NCI-H226 (cell line): ENCODE measurements at regions not wholly inside any gene's neighbourhood (a gene's known extent, or its start where the extent isn't known, plus 50 kb on each side); places are given as distances from the start of the nearest gene placed in this dataset.
"Not testable (repeated sequence)": the region's sequence is repeated elsewhere in the genome, so short reads cannot be mapped to it uniquely, and the experiment has no call there.

Experiments
- DNase-seq: peaks from one replicate; pipeline ENCODE4 v3.0.0-alpha.2; 2015

DNA sequence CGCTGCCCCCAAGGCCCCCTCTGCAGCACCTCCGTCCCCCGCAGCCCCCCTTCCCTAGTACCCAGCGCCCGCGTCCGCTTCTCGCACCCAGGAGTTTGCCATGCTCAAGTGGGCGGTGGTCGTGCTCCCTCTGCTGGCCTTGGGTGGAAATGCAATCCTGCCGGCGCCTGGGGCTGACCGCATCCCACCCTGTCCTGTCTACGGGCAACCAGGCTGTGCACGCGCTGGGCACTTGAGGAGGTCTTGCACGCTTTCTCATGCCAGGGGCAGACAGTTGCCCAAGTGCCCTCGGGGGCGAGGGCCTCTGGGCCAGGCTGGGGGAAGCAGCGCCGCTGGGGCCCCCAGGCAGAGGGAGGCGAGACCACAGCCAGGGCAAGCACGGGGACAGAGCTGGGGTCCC, 1450.7 kb upstream of the TPTE start:
- DNase-seq = not testable (repeated sequence)

DNA sequence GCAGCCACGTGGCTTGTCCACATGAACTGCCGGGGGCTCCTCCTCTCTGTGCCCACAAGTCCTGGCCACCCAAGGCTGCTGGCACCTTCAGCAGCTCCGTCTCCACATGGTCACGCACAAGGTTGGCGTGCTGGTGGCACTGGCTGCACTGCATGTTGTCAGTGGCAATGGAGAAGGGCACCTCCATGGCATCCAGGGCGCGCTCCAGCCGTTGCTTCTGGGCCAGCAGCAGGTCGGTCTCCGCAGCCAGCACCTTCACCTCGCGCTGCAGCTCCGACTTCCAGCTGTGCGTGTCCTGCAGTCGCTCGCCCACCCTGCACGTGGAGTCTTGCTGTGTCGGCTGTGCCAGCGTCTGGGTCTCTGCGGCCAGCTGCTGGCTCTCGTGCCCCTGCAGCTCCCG, 1448.4 kb upstream of the TPTE start:
- not testable (repeated sequence) for DNase-seq

DNA sequence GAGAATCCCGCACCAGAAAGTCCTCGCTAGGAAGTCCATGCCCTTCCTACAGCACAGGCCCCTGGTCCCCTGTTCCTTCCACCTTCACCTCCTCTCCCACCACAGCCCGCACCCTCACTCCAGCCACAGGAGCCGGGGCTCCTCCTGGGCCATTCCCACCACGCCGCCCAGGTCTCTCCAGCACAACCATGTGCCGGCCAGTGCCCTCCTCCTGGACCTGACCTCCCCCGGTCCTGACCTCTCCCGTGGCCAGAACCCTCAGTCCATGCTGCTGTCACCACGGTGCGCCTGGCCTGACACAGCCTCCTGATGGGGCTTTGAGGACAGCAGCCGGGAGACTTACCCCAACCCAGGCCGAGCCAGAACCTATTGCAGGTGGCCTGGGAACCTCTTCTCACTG, 1446.6 kb upstream of the TPTE start:
- not testable (repeated sequence) for DNase-seq

DNA sequence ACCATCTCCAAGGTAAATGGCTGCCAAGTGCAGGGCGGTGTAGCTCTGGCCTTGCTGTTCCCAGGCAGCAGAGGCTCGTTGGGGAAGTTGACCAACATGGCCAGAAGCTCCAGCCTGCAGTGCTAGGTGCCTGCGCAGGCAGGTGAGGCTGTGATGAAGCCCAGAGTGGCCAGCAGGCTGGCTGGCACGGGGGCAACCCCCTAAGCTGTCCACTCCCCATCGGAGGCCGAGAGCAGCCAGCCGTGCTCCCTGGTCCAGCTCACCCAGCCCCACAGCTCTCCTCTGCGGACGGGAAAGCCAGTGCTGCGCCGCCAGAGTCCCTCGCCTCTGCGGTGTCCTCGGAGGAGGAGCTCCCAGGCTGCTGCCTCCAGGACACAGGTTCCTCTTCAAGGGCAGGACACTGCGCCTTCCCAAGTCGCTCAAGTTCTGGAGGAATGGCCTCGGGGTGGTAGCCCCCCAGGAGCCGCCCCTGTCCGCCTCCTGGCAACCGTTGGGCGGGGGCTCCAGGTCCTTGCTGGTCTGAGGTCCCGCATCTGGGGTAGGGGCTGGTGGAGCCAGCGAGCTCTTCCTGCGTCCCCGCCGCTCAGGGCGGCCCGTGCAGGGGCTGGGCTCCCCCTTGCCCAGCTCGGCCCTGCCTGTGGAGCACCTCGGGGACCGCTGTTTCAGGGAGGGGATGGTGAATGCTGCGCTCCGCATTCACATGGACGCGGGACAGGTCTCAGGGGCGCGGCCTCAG, 1438.1 kb upstream of the TPTE start:
- not testable (repeated sequence) for DNase-seq

DNA sequence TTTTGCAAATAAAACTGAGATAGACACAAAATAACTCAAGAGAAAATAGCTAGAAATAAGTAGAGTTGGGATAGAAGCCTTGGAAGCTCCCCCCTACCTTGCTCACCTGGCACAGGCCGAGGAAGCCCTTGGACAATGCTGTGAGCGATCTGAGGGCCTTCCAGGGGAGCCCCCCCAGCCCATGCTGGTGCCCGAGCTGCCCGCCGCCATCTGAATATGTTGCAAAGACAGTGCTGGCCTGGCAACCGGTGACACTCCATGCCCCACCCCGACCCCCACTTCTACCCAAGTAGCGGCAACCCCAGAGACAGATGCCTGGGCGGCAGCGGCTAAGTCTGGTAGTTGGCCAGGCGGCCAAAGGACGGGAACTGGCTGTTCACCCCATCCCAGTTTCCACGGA, 1435.1 kb upstream of the TPTE start:
- not testable (repeated sequence) for DNase-seq

DNA sequence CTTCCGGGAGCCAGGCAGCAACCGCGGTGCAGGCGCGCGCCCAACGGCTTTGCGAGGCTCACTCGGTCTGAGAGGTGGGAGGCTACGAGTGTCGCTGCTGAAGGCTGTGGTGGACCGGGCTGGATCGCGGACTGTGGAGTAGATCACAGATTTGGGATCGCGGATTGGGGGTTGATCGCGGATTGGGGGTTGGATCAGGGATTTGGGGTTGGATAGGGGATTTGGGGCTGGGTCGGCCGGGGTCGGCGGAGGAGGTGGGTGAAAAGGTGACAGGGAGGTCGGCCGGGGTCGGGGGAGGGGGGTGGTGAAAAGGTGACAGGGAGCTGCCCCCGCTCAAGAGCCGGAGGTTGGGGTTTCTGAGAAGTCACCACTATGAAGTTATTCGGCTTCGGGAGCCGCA, 1433.6 kb upstream of the TPTE start:
- DNase-seq = not testable (repeated sequence)

DNA sequence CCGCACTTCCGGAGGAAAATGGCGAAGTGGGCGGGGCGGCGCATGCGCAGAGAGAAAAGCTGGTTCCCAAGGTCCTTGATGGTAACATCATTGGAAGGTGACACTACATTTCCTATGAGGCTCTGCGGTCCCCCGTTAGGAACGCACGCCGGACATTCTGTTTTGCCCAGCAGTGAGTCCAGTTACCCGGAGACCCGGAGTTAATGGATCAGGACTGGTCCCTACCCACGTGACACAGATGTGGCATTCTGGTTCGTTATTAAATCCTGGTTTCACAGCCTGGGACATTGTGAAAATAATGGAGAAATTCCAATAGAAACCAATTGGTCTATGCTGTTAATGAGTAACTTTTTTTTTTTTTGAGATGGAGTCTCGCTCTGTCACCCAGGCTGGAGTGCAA, 1391.6 kb upstream of the TPTE start:
- not testable (repeated sequence) for DNase-seq

DNA sequence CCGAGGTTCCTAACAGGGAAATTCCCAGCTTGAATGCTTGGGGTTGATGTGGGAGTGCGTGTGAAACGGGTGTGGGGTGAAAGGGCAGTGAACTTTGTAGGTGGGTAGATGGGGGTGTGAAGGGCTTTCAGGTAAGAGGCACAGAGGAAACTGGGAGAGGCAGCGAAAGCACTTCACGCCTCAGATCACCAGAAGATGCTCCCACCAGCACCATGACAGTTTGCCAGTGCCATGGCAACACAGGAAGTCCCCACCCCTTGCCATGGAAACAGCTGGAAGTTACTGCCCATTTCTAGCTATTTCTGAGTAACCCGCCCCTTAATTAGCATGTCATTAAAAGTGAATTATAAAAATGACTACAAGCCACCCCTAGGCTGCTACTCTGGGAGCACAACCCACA, 1390.6 kb upstream of the TPTE start:
- DNase-seq = not testable (repeated sequence)
